IPS DF 4.7 (cell line): ENCODE measurements at regions not wholly inside any gene's neighbourhood (a gene's known extent, or its start where the extent isn't known, plus 50 kb on each side); places are given as distances from the start of the nearest gene placed in this dataset.
A peak's percentile ranks its signal among the peaks of the same experiment; 100 is the strongest.

ENCODE experiments used
- DNase-seq: peaks from one replicate; pipeline ENCODE4 v3.0.0-alpha.2; 2013; ENCODE audit warnings: low spot score; ENCODE audit errors: extremely low read depth

- no peak for DNase-seq
Observed at GRCh38 chr3:22885574-22886341, 317.4 kb upstream of the UBE2E2 start.

DNA sequence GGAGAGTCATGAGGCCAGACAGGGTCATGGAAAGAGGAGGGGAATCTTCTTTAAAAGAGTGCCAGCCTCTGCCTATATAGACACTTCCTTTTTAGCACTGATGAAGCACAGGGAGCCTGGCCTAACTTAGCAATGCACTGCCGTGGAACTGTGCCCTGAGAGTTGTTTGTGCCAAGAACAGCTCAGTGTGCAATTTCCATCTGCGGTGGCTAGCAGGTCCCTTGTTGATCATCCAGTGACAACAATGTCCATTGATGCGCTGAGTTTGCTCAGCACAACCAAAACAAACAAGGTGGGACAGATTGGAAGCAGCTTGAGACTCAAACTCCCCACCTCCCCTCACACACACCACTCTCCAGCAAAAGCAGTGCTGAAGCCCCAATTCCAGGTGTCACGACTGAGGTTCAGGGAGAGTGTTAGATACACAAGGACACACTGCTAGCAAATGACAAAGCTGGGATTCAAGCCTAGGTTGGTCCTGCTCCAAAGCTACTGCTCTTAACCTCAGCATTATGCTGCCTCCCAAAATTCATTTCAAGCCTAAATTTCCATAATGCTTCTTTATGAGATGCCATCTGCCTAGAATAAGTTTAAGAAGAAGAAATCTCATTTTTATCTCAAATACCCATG, 316.6 kb upstream of the UBE2E2 start:
- no peak for DNase-seq

DNA sequence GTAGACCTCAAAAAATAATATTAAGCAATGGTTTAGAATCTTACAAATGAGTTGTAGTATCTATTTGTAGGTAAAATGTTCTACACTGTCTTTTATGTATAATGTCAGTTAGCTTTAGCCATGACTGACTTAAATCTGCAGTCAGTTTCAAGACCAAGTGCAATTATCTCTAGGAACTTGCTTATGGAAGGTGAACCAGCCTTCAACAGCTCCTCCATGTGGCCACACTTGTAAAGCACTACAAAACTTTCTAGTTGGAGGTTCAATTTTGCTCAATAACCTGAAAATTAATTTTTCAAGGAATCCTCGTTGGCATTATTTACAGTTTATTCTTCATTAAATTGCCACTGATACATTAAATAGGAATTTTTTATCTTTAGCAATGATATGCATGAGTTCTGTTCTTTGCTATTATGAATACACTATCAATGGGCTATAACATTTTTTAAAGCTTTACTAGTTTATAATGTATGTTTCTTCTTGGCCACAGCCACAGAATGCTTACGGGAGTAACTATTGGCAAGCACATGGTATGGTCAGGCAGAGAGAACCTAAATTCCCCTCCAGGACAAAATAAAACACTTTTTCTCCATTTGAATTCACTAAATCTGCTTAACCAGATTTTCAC, 315.3 kb upstream of the UBE2E2 start:
- DNase-seq = peak; percentile 11

- no peak for DNase-seq
Observed at GRCh38 chr3:22893101-22893500, 310.0 kb upstream of the UBE2E2 start.

GRCh38 chr3:22893644-22894325, 309.3 kb upstream of the UBE2E2 start:
- DNase-seq = no peak

- no peak for DNase-seq
Observed at GRCh38 chr3:22894865-22895264, 308.3 kb upstream of the UBE2E2 start.

GRCh38 chr3:22895671-22896070, 307.5 kb upstream of the UBE2E2 start:
- no peak for DNase-seq

- DNase-seq = no peak
Observed at GRCh38 chr3:22898558-22898957, 304.6 kb upstream of the UBE2E2 start.

GRCh38 chr3:22899441-22899840, 303.7 kb upstream of the UBE2E2 start:
- no peak for DNase-seq

- no peak for DNase-seq
Observed at GRCh38 chr3:22900296-22900695, 302.8 kb upstream of the UBE2E2 start.

DNA sequence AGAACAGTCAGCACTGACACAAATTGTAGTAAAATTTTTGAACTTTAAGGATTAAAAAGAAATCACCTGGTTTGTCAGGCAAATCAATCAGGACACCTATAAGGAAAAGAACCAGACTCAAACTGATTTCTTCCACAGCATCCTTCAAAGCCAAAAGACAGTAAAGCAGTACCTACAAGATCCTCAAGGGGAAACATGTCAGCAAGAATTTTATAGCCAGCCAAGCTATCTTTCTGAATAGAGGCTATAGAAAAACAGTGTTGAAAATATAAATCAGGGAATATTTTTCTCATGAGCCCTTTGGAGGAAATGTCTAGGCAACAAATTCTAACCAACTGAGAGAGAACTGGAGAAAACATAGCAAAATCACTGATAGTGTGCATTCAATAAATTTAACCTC, 301.4 kb upstream of the UBE2E2 start:
- DNase-seq = no peak

DNA sequence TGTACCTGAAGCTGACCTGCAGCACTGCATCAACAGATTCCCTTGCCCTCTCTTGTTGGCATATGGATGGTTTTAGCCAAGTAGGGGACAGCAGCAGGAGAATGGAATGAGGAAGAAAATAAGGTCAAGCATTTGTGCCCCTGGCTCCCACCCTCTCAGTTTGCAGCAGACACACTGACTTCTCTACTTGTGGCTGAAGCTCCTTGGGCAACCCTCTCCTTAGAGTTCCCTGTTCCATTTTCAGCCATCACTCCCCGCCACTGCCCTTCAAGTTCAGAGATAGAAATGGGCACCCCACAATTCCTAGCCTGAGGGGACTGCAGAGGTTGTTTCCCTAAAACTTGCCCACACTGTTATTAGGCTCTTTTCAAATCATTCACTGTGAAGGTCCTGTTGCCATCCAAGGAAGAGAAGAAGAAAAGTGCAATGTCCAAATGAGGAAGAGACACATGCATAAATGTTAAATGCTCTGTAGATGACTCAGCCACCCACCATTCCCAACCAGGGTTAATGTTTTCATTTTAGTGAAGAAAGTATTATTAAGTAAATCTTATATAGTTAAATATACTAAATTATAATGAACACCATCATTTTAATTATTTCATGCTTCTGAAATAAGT, 295.9 kb upstream of the UBE2E2 start:
- no peak for DNase-seq

DNA sequence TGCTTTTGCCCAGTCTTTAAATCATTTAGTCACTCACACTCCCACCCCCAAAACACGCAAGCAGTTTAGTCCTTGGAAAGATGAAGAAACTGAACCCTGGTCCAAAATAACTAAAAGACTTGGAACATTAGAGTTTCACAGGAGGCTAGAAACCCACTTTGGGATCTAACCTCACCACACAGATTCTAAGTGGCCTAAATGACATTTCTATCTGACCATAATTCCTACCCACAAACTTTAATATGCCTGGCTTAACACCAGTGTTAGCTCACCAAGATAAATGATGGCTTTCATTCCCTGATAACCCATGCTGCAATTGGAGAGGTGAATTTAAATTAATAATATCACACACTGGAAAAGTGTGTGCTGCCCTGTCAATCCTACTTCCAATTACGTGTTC, 295.3 kb upstream of the UBE2E2 start:
- no peak for DNase-seq

GRCh38 chr3:22908989-22909507, 294.1 kb upstream of the UBE2E2 start:
- DNase-seq = no peak

DNA sequence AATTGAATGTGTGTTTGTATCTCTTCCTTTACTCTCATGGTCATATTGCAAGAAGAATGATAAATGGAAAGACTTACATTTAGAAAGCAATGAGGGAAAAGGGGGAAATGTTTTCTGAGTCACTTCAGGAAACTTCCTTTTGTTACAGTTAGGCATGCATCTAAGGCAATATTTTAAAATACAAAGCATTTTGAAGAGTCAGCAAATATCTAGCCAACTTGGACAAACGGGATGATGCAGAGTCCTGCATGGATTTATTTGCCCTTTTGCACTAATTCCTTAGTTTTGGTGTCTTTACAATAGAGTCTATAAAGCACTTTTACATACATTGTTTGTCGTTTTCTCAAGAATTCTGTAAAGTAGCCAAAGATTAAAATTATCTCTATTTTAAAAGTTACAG, 286.2 kb upstream of the UBE2E2 start:
- no peak for DNase-seq

- no peak for DNase-seq
Observed at GRCh38 chr3:22920006-22920405, 283.1 kb upstream of the UBE2E2 start.

GRCh38 chr3:22922317-22922716, 280.8 kb upstream of the UBE2E2 start:
- DNase-seq = peak; percentile 2

DNA sequence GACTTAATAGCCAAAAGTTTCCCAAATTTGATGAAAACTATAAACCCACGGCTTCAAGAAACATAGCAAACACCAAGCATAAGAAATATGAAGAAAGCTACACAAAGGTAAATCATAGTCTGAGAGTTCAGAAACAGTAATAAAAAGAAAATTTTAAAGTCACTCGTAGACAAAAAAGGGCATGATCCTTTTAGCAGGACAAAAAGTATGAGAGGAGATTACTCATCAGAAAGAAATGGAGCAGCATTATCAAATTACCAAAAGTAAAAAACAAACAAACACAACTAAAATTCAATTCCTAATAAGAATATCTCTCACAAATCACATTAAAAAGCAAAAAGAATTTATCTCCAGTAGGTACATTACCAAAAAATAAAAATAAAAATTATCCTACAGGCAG, 279.4 kb upstream of the UBE2E2 start:
- no peak for DNase-seq

DNA sequence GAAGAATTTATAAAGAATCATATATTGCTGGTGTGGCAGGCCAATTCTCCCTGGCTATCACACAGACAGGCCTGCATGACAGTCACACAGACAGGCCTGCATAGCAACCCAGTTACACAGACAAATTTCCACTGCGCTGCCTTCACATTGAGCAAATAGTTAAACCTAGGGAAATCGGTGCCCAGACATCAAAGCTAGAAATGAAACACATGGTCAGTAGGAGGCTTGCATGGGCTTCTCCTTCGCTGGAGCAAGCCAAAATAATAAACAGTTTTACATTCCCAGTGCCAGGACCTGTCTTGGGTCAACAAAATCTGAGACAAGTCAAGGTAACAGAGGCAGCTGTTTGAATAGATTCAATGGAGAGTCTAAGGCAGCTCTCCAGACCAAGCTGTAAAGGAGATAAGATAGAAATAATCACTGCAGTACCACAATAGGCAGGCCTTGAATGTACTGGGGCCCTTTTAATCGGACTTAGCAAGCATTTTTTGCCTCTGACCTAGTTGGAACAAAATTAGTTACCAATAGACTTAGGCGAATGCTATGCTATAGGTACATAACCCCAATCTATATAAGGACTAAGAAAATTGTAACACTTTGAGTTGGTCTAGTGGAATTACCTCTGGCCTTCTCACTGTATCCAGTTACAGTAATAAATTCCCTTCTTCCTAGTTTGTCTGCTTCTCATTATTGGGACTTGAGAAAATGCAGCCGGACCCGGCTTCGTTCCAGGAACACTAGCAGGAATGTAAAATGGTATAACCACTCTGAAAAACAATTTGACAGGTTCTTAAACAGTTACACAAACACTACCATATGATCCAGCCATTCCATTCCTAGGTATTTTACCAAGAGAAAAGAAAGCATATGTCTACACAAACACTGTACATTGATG, 274.7 kb upstream of the UBE2E2 start:
- no peak for DNase-seq

DNA sequence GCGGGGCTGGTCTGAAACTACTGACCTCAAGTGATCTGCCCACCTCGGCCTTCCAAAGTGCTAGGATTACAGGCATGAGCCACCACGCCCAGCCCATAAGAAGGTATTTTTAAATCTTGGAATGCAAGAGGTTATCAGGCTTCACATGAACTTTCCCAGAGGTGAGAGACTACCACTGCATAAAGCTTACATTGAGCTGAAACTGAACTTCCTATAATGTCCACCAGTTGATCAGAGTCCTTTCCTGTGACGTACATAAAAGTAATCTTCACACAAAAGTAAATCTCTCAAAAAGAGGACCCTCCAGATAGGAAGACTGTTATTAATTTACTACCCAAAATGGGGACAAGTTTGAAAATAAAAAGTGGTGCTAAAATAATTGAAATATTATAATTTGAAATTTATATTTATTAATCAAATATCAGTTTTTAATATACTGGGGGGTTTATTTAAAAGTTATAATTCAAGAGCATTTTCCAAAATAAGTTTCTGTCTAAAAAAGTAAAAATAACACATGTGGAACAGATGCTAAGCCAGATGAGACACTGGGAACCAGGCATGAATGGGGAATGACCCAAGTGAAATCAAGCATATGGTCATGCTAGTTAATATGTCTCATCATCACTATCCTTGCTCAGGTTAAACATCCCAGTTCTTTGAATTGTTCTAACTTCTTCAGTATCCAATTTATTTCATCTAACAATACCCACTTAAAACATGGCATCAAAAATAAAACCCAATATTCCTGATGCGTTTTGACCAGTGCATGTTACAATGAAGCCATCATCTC, 269.9 kb upstream of the UBE2E2 start:
- no peak for DNase-seq
